Subcutaneous abdominal adipose tissue (tissue), 5 donors: ENCODE measurements at regions not wholly inside any gene's neighbourhood (a gene's known extent, or its start where the extent isn't known, plus 50 kb on each side); places are given as distances from the start of the nearest gene placed in this dataset.

Experiments used
- H3K27ac ChIP-seq: one replicate; pipeline ENCODE4 v1.7.0; 2013; ENCODE audit warnings: low read depth, mild to moderate bottlenecking, inconsistent platforms, low read length, moderate library complexity
- H3K27me3 ChIP-seq, 5 donors: one replicate each; pipeline ENCODE4 v1.7.0; 2013; ENCODE audit warnings: low read length in 5 of 5, inconsistent platforms in 1 of 5; ENCODE audit not compliant: control insufficient read depth in 5 of 5, insufficient read depth in 4 of 5
- H3K36me3 ChIP-seq, 5 donors: one replicate each; pipeline ENCODE4 v1.7.0; 2013; ENCODE audit warnings: low read length in 5 of 5; ENCODE audit not compliant: control insufficient read depth in 5 of 5, insufficient read depth in 5 of 5
- H3K4me1 ChIP-seq, 5 donors: one replicate each; pipeline ENCODE4 v1.7.0; 2013; ENCODE audit warnings: low read length in 5 of 5, mild to moderate bottlenecking in 3 of 5, moderate library complexity in 1 of 5; ENCODE audit not compliant: control insufficient read depth in 5 of 5, insufficient read depth in 5 of 5
- H3K4me3 ChIP-seq, 5 donors: one replicate each; pipeline ENCODE4 v1.7.0; 2013; ENCODE audit warnings: low read length in 5 of 5, low read depth in 1 of 5
- H3K9ac ChIP-seq, 5 donors: one replicate each; pipeline ENCODE4 v1.7.0; 2013; ENCODE audit warnings: low read length in 5 of 5, mild to moderate bottlenecking in 4 of 5, moderate library complexity in 3 of 5
- H3K9me3 ChIP-seq, 5 donors: one replicate each; pipeline ENCODE4 v1.7.0; 2013; ENCODE audit warnings: low read length in 5 of 5; ENCODE audit not compliant: control insufficient read depth in 5 of 5
- donor health status: healthy.
- donor health status: healthy.
- donor health status: healthy.
- donor health status: healthy.
- donor health status: healthy.

DNA sequence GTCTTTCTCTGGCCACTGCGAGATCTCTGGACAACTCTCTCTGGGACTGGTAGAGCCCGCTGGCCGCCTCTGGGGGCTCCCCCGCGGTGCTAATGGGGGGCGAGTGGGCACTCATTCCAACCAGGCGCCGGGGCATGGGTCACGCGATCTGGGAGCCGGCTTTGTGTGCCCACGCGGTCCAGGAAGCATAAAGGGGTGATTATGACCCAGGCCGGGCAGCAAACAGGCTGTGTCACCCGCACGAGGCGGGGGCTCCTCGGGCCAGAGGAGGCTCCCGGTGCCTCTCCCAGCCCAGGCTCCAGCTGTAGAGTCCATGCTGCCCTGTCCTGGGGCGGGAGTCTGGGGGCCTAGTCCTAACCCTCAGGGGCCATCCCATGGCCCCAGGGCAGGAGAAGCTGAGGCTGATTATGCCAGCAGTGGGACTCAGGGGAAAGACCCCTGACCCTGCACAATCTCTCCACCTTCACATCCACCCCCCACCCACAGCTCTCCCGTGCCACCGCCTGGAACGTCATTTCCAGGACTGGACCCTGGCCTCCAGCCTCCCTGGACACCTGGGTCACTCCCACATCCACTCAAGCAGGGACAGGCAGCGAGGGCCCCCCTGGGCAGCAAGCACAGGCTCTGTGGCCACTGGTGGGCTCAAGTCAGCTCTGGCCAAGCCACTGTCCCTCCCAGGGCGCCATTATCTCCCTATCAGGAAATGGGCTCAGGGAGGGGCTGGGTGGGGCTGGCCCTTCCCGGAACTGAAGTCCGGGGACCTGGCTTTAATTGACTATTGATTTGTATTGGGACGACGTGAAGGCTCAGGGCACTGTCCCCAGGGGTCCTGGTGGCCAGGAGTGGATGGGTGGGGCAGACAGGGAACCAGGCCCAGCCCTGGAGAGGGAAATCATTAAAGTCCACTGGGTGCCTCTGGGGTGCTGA, 50.0 kb downstream of the PTPRS start:
- Histone ChIP-seq H3K4me3 (peak overlapping the region; percentile 57 to 93 (median 80)), H3K9me3 (peaks cover 0 to 4% (median 0%) of the 10 kb centered on the region in 5 donors), H3K4me1 (peaks cover 15 to 78% (median 73%) of the 10 kb centered on the region in 5 donors), H3K27me3 (peaks cover 0 to 11% (median 0%) of the 10 kb centered on the region in 5 donors), H3K36me3 (peaks cover 0 to 6% (median 5%) of the 10 kb centered on the region in 5 donors), H3K27ac (peak overlapping the region; percentile 91), H3K9ac (peak overlapping the region; percentile 16 to 92 (median 68))

DNA sequence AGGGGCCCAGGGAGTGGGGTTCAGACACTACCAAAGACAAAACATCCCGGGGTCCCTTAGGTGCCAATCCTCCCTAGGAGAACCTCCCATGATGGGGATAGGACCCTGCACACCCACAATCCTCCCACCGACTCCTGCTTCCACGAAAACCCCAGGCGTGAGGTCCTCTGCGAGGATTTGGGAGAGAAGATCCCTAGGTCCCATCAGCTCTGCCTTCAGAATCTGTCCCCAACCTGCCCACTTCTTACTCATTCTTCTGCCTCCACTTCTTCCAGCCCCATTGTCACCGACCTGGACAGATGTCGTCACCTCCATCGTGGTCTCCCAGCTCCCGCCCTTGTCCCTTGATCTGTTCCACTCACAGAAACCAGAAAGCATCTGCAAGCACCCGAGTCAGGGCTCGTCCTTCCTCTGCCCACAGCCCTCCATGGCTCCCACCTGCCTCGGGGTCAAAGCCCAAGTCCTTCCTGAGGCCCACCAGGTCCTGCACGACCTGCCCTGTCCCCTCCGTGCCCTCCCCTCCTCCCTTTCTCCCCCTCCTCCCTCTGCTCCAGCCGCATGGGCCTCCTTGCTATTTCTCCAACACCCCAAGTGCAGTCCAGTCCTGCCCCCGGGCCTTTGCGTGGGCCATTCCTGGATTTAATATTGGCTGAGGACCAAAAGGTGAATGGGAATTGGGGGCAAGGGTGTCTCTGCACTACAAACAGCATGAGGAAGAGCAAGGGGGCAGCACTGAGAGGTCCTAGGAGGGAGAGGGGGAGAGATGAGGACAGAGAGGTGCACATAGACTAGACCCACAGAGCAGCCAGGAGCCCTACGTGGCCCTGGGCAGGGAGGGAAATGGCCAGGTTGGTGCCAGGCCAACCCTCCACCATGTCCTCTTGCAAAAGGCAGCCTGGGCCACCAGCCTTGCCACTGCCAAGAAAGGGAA, 51.3 kb downstream of the PTPRS start:
- Histone ChIP-seq H3K27ac (peak overlapping the region; percentile 91), H3K4me1 (peaks cover 15 to 78% (median 73%) of the 10 kb centered on the region in 5 donors), H3K9ac (peak overlapping the region in 3 of 5 donors; percentile 11 to 92 (median 91)), H3K36me3 (peaks cover 0 to 18% (median 14%) of the 10 kb centered on the region in 5 donors), H3K9me3 (peaks cover 0 to 4% (median 0%) of the 10 kb centered on the region in 5 donors), H3K27me3 (peaks cover 0 to 11% (median 0%) of the 10 kb centered on the region in 5 donors), H3K4me3 (peak overlapping the region in 3 of 5 donors; percentile 51 to 92 (median 78))

DNA sequence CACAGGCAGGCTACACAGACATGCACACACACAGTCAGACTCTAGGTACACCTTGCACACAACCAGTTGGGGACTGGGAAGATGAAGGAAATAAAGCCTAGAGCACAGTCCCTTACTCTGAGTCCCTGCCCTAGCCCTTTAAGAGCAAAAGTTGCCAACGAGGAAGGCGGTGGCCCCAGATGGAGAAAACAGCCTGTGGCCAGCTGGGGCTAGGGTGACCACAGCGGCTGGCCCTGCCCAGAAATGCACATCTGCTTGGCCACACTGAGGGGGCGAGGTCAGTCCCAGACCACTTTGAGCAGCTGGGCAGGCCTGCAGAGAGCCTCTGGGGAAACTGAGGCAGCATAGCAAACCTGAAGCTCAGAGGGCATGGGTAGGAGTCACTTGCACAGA, 52.3 kb downstream of the PTPRS start:
- peak overlapping the region; percentile 45 to 79 (median 59) for H3K4me3 ChIP-seq
- H3K9me3 ChIP-seq: peaks cover 0 to 4% (median 0%) of the 10 kb centered on the region in 5 donors
- peak overlapping the region; percentile 25 to 38 (median 30) for H3K9ac ChIP-seq
- peaks cover 0 to 18% (median 14%) of the 10 kb centered on the region in 5 donors for H3K36me3 ChIP-seq
- peak overlapping the region; percentile 91 for H3K27ac ChIP-seq
- peaks cover 15 to 75% (median 68%) of the 10 kb centered on the region in 5 donors for H3K4me1 ChIP-seq
- H3K27me3 ChIP-seq: peaks cover 0 to 11% (median 0%) of the 10 kb centered on the region in 5 donors

DNA sequence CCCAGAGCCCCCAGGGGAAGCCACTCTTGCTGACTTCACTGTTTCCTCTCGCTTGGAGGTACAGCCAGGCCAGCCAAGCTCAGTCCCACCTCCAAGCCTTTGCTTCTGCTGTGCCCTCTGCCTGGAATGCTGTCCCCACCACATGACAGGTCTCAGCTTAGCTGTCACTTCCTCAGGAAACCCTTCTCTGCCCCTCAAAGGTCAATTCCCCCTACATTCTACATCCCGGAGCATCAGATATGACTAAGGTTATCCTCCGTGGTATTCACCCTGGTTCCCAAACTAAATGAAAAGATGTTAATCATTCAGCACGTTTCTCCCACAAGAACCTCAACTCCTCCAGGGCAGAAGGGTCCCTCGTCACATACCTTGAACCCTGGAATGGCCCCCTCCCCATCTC, 53.5 kb downstream of the PTPRS start:
- Histone ChIP-seq H3K4me1 (peaks cover 13 to 82% (median 74%) of the 10 kb centered on the region in 5 donors), H3K4me3 (peak overlapping the region in 2 of 5 donors; percentile 59 to 79), H3K27ac (peak overlapping the region; percentile 91), H3K27me3 (peaks cover 0 to 6% (median 0%) of the 10 kb centered on the region in 5 donors), H3K9ac (peak overlapping the region in 4 of 5 donors; percentile 4 to 58 (median 42)), H3K36me3 (peaks cover 0 to 18% (median 14%) of the 10 kb centered on the region in 5 donors), H3K9me3 (peaks cover 0 to 4% (median 0%) of the 10 kb centered on the region in 5 donors)

DNA sequence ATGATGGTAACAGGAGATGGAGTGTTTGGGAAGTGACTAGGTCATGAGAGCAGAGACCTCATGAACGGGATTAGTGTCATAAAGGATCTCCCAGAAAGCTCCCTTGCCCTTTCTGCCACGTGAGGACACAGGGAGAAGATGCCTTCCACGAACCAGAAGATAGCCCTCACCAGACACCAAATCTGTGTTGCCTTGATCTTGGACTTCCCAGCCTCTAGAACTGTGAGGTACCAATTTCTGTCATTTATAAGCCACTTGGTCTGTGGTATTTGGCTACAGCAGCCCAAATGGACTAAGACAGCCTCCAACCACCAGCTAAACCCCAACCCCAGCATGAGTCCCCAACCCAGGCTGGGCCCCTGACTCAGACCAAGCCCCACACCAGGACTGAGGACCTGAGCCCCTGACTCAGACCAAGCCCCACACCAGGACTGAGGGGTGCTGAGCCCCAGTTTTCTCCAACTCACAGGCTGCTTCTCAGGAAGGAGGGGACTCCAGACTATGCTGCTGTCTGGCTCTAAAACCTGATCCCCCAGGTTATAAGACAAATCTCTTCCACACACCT, 54.1 kb downstream of the PTPRS start:
- Histone ChIP-seq H3K27ac (peak overlapping the region; percentile 91), H3K36me3 (peaks cover 0 to 18% (median 14%) of the 10 kb centered on the region in 5 donors), H3K9ac (peak overlapping the region in 2 of 5 donors; percentile 47 to 58), H3K4me1 (peaks cover 15 to 82% (median 74%) of the 10 kb centered on the region in 5 donors), H3K4me3 (peak overlapping the region in 1 of 5 donors; percentile 79), H3K9me3 (peaks cover 0 to 4% (median 0%) of the 10 kb centered on the region in 5 donors), H3K27me3 (peaks cover 0 to 6% (median 0%) of the 10 kb centered on the region in 5 donors)

DNA sequence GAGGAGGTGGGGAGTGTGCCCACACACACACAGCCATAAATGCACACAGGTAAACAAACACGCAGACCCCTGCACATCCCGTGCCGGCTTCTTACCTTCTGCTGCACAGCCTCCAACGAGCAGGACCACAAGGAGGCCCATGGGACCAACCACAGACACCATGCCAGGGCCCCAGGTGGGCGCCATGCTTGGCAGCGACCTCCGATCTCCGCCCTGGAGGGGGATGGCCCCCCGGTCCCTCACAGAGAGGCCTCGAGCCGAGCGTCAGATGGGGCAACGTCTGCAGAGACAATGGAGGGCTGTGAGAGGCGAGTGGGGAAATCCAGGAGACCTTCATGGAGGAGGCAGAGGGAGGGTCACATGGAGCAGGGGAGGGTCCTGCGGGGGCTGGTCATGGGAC, 54.7 kb downstream of the PTPRS start:
- H3K27ac ChIP-seq: peak overlapping the region; percentile 91
- H3K9ac ChIP-seq: no peak overlapping the region
- peaks cover 0 to 4% (median 0%) of the 10 kb centered on the region in 5 donors for H3K9me3 ChIP-seq
- peaks cover 0 to 4% (median 0%) of the 10 kb centered on the region in 5 donors for H3K27me3 ChIP-seq
- peaks cover 15 to 82% (median 70%) of the 10 kb centered on the region in 5 donors for H3K4me1 ChIP-seq
- H3K36me3 ChIP-seq: peaks cover 0 to 18% (median 14%) of the 10 kb centered on the region in 5 donors
- no peak overlapping the region for H3K4me3 ChIP-seq

DNA sequence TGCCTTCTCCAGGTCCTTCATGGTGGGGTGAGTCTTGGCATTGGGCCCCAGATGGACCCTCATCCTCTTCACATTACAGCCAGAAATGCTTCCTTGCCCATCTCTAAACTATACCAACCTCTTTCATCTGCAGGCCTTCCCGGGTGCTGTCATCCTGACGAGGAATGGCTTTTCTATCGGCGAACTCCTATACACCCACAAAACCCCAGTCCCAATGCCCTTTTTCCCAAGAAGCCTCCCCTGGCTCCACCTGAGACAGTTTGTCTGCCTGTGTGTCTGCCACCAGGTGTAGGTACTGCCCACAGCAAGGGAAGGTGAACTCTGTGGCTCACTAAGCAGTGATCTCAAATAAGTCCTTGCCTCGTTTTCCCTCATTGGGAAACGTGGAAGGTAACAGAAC, 55.3 kb downstream of the PTPRS start:
- Histone ChIP-seq H3K27me3 (peaks cover 0 to 4% (median 0%) of the 10 kb centered on the region in 5 donors), H3K27ac (no peak overlapping the region), H3K36me3 (peaks cover 0 to 18% (median 14%) of the 10 kb centered on the region in 5 donors), H3K9ac (no peak overlapping the region), H3K4me3 (no peak overlapping the region), H3K4me1 (peaks cover 15 to 82% (median 68%) of the 10 kb centered on the region in 5 donors), H3K9me3 (peaks cover 0 to 4% (median 0%) of the 10 kb centered on the region in 5 donors)

DNA sequence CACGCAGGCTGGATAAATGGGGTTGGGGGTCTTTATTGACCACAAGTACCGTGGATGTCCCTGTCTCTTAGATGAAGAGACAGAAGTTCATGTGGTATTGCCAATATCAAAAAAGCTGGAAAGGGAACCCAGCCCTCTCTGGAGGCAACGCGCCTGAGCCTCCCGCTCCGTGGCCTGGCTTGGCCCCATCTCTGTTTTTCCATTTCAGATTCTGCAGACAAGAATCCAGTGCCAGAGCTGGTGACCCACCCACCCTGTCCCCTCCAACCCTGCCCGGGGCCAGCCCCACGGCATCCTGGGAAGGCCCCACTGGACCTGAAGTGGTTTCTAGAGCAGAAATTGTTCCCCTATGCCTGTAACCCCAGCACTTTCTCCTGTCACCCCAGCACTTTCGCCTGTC, 57.7 kb downstream of the PTPRS start:
- H3K4me1 ChIP-seq: peaks cover 5 to 61% (median 44%) of the 10 kb centered on the region in 5 donors

DNA sequence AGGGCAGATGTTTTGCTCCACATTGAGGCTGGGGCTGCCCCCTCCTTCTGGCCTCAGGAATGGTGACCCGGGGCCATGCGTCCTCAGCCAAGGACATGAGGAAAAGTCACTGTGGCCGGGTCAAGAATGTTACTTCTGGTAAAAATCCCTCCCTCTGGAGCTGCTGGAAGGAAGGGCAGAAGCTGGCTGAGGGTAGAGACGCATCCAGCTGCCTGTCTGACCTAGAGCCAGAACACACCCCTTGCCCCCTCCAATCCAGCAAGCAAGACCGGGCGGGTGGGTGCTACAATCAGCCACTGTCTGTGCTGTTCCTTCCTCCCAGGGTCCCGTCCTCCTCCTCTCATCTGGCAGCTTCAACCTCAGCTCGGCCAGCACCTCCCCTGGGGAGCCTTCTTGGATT, 59.0 kb downstream of the PTPRS start:
- Histone ChIP-seq H3K4me1 (peaks cover 2 to 56% (median 34%) of the 10 kb centered on the region in 5 donors), H3K36me3 (peaks cover 0 to 21% (median 14%) of the 10 kb centered on the region in 5 donors), H3K27ac (peak overlapping the region; percentile 49), H3K4me3 (peak overlapping the region in 2 of 5 donors; percentile 3 to 16), H3K9me3 (peaks cover 0 to 4% (median 0%) of the 10 kb centered on the region in 5 donors), H3K27me3 (no peaks in the 10 kb centered on the region), H3K9ac (no peak overlapping the region)

More for the DNA sequence above, 57.7 kb downstream of the PTPRS start:
- no peak overlapping the region for H3K4me3 ChIP-seq
- no peaks in the 10 kb centered on the region for H3K27me3 ChIP-seq
- H3K27ac ChIP-seq: no peak overlapping the region
- H3K36me3 ChIP-seq: peaks cover 0 to 18% (median 14%) of the 10 kb centered on the region in 5 donors
- H3K9ac ChIP-seq: no peak overlapping the region
- H3K9me3 ChIP-seq: peaks cover 0 to 4% (median 0%) of the 10 kb centered on the region in 5 donors
